ENCODE measurements at regions not wholly inside any gene's neighbourhood (a gene's known extent, or its start where the extent isn't known, plus 50 kb on each side); places are given as distances from the start of the nearest gene placed in this dataset.

- no peak for DNase-seq (ENCODE audit: low read depth, low spot score)
Observed at GRCh38 chr3:72327008-72327407, 521.2 kb downstream of the SHQ1 start.

- DNase-seq (ENCODE audit: low read depth, low spot score): no peak
Observed at GRCh38 chr3:72324253-72324811, 523.9 kb downstream of the SHQ1 start.

- DNase-seq (ENCODE audit: low read depth, low spot score): no peak
Observed at GRCh38 chr3:72323773-72324172, 524.5 kb downstream of the SHQ1 start.

GRCh38 chr3:72322264-72322976 lies 525.8 kb downstream of the SHQ1 start:
- DNase-seq (ENCODE audit: low read depth, low spot score): no peak

- no peak for DNase-seq (ENCODE audit: low read depth, low spot score)
Observed at GRCh38 chr3:72320955-72321303, 527.3 kb downstream of the SHQ1 start.

GRCh38 chr3:72320095-72320954 lies 527.9 kb downstream of the SHQ1 start:
- no peak for DNase-seq (ENCODE audit: low read depth, low spot score)

- no peak for DNase-seq (ENCODE audit: low read depth, low spot score)
Observed at GRCh38 chr3:72319194-72320094, 528.8 kb downstream of the SHQ1 start.

- no peak for DNase-seq (ENCODE audit: low read depth, low spot score)
Observed at GRCh38 chr3:72318504-72319193, 529.6 kb downstream of the SHQ1 start.

GRCh38 chr3:72317491-72317890 lies 530.8 kb downstream of the SHQ1 start:
- no peak for DNase-seq (ENCODE audit: low read depth, low spot score)

- no peak for DNase-seq (ENCODE audit: low read depth, low spot score)
Observed at GRCh38 chr3:72316501-72317279, 531.6 kb downstream of the SHQ1 start.

GRCh38 chr3:72313308-72313707 lies 528.4 kb upstream of the PROK2 start:
- DNase-seq (ENCODE audit: low read depth, low spot score): no peak

GRCh38 chr3:72312339-72312738 lies 527.4 kb upstream of the PROK2 start:
- DNase-seq (ENCODE audit: low read depth, low spot score): no peak

GRCh38 chr3:72311425-72311824 lies 526.5 kb upstream of the PROK2 start:
- no peak for DNase-seq (ENCODE audit: low read depth, low spot score)

GRCh38 chr3:72310419-72311380 lies 525.8 kb upstream of the PROK2 start:
- no peak for DNase-seq (ENCODE audit: low read depth, low spot score)

GRCh38 chr3:72309661-72310418 lies 524.9 kb upstream of the PROK2 start:
- no peak for DNase-seq (ENCODE audit: low read depth, low spot score)

GRCh38 chr3:72308641-72309040 lies 523.7 kb upstream of the PROK2 start:
- DNase-seq (ENCODE audit: low read depth, low spot score): no peak

GRCh38 chr3:72307438-72308115 lies 522.6 kb upstream of the PROK2 start:
- no peak for DNase-seq (ENCODE audit: low read depth, low spot score)

- DNase-seq (ENCODE audit: low read depth, low spot score): peak; percentile 33
Observed at GRCh38 chr3:72306800-72307341, 521.9 kb upstream of the PROK2 start.
